ENCODE measurements at regions not wholly inside any gene's neighbourhood (a gene's known extent, or its start where the extent isn't known, plus 50 kb on each side); places are given as distances from the start of the nearest gene placed in this dataset.

- H2BK5ac ChIP-seq (ENCODE audit: low read length) = no peak overlapping the region
- no peak overlapping the region for H2BK120ac ChIP-seq (ENCODE audit: low read depth, low read length)
- H3K4me2 ChIP-seq (ENCODE audit: insufficient read depth, low read length, poor library complexity, severe bottlenecking) = no peak overlapping the region
- WGBS, 2 donors (ENCODE audit: extremely low coverage in 2 of 2, insufficient read length in 2 of 2, insufficient replicate concordance in 1 of 2) = no CpG with 5 or more reads among the region's 2 CpGs
- H2BK15ac ChIP-seq (ENCODE audit: low read length) = no peak overlapping the region
- no peak overlapping the region for H3K27ac ChIP-seq (replicated peaks; ENCODE audit: low read length)
- no peaks in the 10 kb centered on the region for H3K79me1 ChIP-seq (ENCODE audit: low read depth, low read length)
- no peak overlapping the region for H2BK12ac ChIP-seq (ENCODE audit: low read length)
- H3K4me3 ChIP-seq (ENCODE audit: low read length in 2 of 2) = no peak overlapping the region
- no peak overlapping the region for H2AK5ac ChIP-seq (ENCODE audit: low read depth, low read length)
- no peak overlapping the region for H4K91ac ChIP-seq (ENCODE audit: low read depth, low read length, poor library complexity)
- no peak overlapping the region for H3K14ac ChIP-seq (ENCODE audit: low read length)
- H3K9me3 ChIP-seq (replicated peaks in 1 of 2; ENCODE audit: control insufficient read depth in 2 of 2, insufficient read depth in 1 of 2, low read depth in 1 of 2, low read length in 2 of 2) = peaks cover 0 to 1% of the 10 kb centered on the region in 2 donors
- H4K8ac ChIP-seq (ENCODE audit: low read depth, low read length) = no peak overlapping the region
- no peaks in the 10 kb centered on the region for H3K4me1 ChIP-seq (ENCODE audit: control insufficient read depth in 2 of 2, insufficient read depth in 1 of 2, low read depth in 1 of 2, low read length in 2 of 2)
- no peak overlapping the region for H3K23ac ChIP-seq (ENCODE audit: low read depth, low read length, poor library complexity)
- no peak overlapping the region for H3K18ac ChIP-seq (ENCODE audit: low read length)
- H3K36me3 ChIP-seq (replicated peaks in 1 of 2; ENCODE audit: control insufficient read depth in 2 of 2, insufficient read depth in 2 of 2, low read length in 2 of 2) = no peaks in the 10 kb centered on the region
- H3K9ac ChIP-seq (ENCODE audit: low read depth, low read length, poor library complexity) = no peak overlapping the region
- H3K4ac ChIP-seq (ENCODE audit: low read length) = no peak overlapping the region
- DNase-seq (ENCODE audit: low spot score) = no peak
- H2AFZ ChIP-seq (ENCODE audit: low read length) = no peak overlapping the region
- H3K27me3 ChIP-seq (ENCODE audit: control insufficient read depth in 3 of 3, insufficient read depth in 3 of 3, low read depth in 1 of 3, low read length in 3 of 3) = no peaks in the 10 kb centered on the region
Measured at GRCh38 chr10:90171014-90171722, 469.8 kb downstream of the KIF20B start.

- no peak overlapping the region for H2BK120ac ChIP-seq (ENCODE audit: low read depth, low read length)
- H2BK5ac ChIP-seq (ENCODE audit: low read length) = no peak overlapping the region
- no peak overlapping the region for H2AK5ac ChIP-seq (ENCODE audit: low read depth, low read length)
- no peak overlapping the region for H3K9ac ChIP-seq (ENCODE audit: low read depth, low read length, poor library complexity)
- no peak overlapping the region for H3K18ac ChIP-seq (ENCODE audit: low read length)
- no peak overlapping the region for H2AFZ ChIP-seq (ENCODE audit: low read length)
- no peak overlapping the region for H3K4me3 ChIP-seq (ENCODE audit: low read length in 2 of 2)
- H2BK12ac ChIP-seq (ENCODE audit: low read length) = no peak overlapping the region
- H3K14ac ChIP-seq (ENCODE audit: low read length) = no peak overlapping the region
- H2BK15ac ChIP-seq (ENCODE audit: low read length) = no peak overlapping the region
- H3K4ac ChIP-seq (ENCODE audit: low read length) = no peak overlapping the region
- peaks cover 0 to 1% of the 10 kb centered on the region in 2 donors for H3K9me3 ChIP-seq (replicated peaks in 1 of 2; ENCODE audit: control insufficient read depth in 2 of 2, insufficient read depth in 1 of 2, low read depth in 1 of 2, low read length in 2 of 2)
- no peaks in the 10 kb centered on the region for H3K36me3 ChIP-seq (replicated peaks in 1 of 2; ENCODE audit: control insufficient read depth in 2 of 2, insufficient read depth in 2 of 2, low read length in 2 of 2)
- no peak overlapping the region for H3K27ac ChIP-seq (replicated peaks; ENCODE audit: low read length)
- H3K27me3 ChIP-seq (ENCODE audit: control insufficient read depth in 3 of 3, insufficient read depth in 3 of 3, low read depth in 1 of 3, low read length in 3 of 3) = no peaks in the 10 kb centered on the region
- no peaks in the 10 kb centered on the region for H3K4me1 ChIP-seq (ENCODE audit: control insufficient read depth in 2 of 2, insufficient read depth in 1 of 2, low read depth in 1 of 2, low read length in 2 of 2)
- no peak for DNase-seq (ENCODE audit: low spot score)
- no peak overlapping the region for H3K23ac ChIP-seq (ENCODE audit: low read depth, low read length, poor library complexity)
- WGBS, 2 donors (ENCODE audit: extremely low coverage in 2 of 2, insufficient read length in 2 of 2, insufficient replicate concordance in 1 of 2) = no CpG with 5 or more reads among the region's 3 CpGs
- no peak overlapping the region for H4K8ac ChIP-seq (ENCODE audit: low read depth, low read length)
- H3K79me1 ChIP-seq (ENCODE audit: low read depth, low read length) = no peaks in the 10 kb centered on the region
- H3K4me2 ChIP-seq (ENCODE audit: insufficient read depth, low read length, poor library complexity, severe bottlenecking) = no peak overlapping the region
- H4K91ac ChIP-seq (ENCODE audit: low read depth, low read length, poor library complexity) = no peak overlapping the region
Measured at GRCh38 chr10:90174531-90174930, 473.1 kb downstream of the KIF20B start.

- Histone ChIP-seq H3K4me3 (ENCODE audit: low read length in 2 of 2) (no peak overlapping the region), H2BK120ac (ENCODE audit: low read depth, low read length) (no peak overlapping the region), H3K27me3 (ENCODE audit: control insufficient read depth in 3 of 3, insufficient read depth in 3 of 3, low read depth in 1 of 3, low read length in 3 of 3) (no peaks in the 10 kb centered on the region), H2BK12ac (ENCODE audit: low read length) (no peak overlapping the region), H3K79me1 (ENCODE audit: low read depth, low read length) (no peaks in the 10 kb centered on the region), H3K4me2 (ENCODE audit: insufficient read depth, low read length, poor library complexity, severe bottlenecking) (no peak overlapping the region), H3K36me3 (replicated peaks in 1 of 2; ENCODE audit: control insufficient read depth in 2 of 2, insufficient read depth in 2 of 2, low read length in 2 of 2) (no peaks in the 10 kb centered on the region), H3K14ac (ENCODE audit: low read length) (no peak overlapping the region), H3K18ac (ENCODE audit: low read length) (no peak overlapping the region), H2AK5ac (ENCODE audit: low read depth, low read length) (no peak overlapping the region), H2BK5ac (ENCODE audit: low read length) (no peak overlapping the region), H3K9me3 (replicated peaks in 1 of 2; ENCODE audit: control insufficient read depth in 2 of 2, insufficient read depth in 1 of 2, low read depth in 1 of 2, low read length in 2 of 2) (peaks cover 0 to 1% of the 10 kb centered on the region in 2 donors), H2AFZ (ENCODE audit: low read length) (no peak overlapping the region), H4K91ac (ENCODE audit: low read depth, low read length, poor library complexity) (no peak overlapping the region), H3K4me1 (ENCODE audit: control insufficient read depth in 2 of 2, insufficient read depth in 1 of 2, low read depth in 1 of 2, low read length in 2 of 2) (no peaks in the 10 kb centered on the region), H4K8ac (ENCODE audit: low read depth, low read length) (no peak overlapping the region), H3K9ac (ENCODE audit: low read depth, low read length, poor library complexity) (no peak overlapping the region), H2BK15ac (ENCODE audit: low read length) (no peak overlapping the region), H3K23ac (ENCODE audit: low read depth, low read length, poor library complexity) (no peak overlapping the region), H3K4ac (ENCODE audit: low read length) (no peak overlapping the region), H3K27ac (replicated peaks; ENCODE audit: low read length) (no peak overlapping the region)
- WGBS, 2 donors (ENCODE audit: extremely low coverage in 2 of 2, insufficient read length in 2 of 2, insufficient replicate concordance in 1 of 2) = no CpG with 5 or more reads among the region's 7 CpGs
- no peak for DNase-seq (ENCODE audit: low spot score)
Measured at GRCh38 chr10:90175161-90175681, 473.8 kb downstream of the KIF20B start.

- H3K79me1 ChIP-seq (ENCODE audit: low read depth, low read length) = no peaks in the 10 kb centered on the region
- no peak overlapping the region for H3K4me3 ChIP-seq (ENCODE audit: low read length in 2 of 2)
- no peak for DNase-seq (ENCODE audit: low spot score)
- H2AK5ac ChIP-seq (ENCODE audit: low read depth, low read length) = no peak overlapping the region
- WGBS, 2 donors (ENCODE audit: extremely low coverage in 2 of 2, insufficient read length in 2 of 2, insufficient replicate concordance in 1 of 2) = no CpG with 5 or more reads among the region's 5 CpGs
- no peaks in the 10 kb centered on the region for H3K4me1 ChIP-seq (ENCODE audit: control insufficient read depth in 2 of 2, insufficient read depth in 1 of 2, low read depth in 1 of 2, low read length in 2 of 2)
- H3K18ac ChIP-seq (ENCODE audit: low read length) = no peak overlapping the region
- H4K91ac ChIP-seq (ENCODE audit: low read depth, low read length, poor library complexity) = no peak overlapping the region
- H3K23ac ChIP-seq (ENCODE audit: low read depth, low read length, poor library complexity) = no peak overlapping the region
- no peak overlapping the region for H4K8ac ChIP-seq (ENCODE audit: low read depth, low read length)
- H3K4ac ChIP-seq (ENCODE audit: low read length) = no peak overlapping the region
- H3K14ac ChIP-seq (ENCODE audit: low read length) = no peak overlapping the region
- H3K9me3 ChIP-seq (replicated peaks in 1 of 2; ENCODE audit: control insufficient read depth in 2 of 2, insufficient read depth in 1 of 2, low read depth in 1 of 2, low read length in 2 of 2) = no peaks in the 10 kb centered on the region
- no peaks in the 10 kb centered on the region for H3K36me3 ChIP-seq (replicated peaks in 1 of 2; ENCODE audit: control insufficient read depth in 2 of 2, insufficient read depth in 2 of 2, low read length in 2 of 2)
- no peak overlapping the region for H2BK120ac ChIP-seq (ENCODE audit: low read depth, low read length)
- H3K27me3 ChIP-seq (ENCODE audit: control insufficient read depth in 3 of 3, insufficient read depth in 3 of 3, low read depth in 1 of 3, low read length in 3 of 3) = no peaks in the 10 kb centered on the region
- H3K4me2 ChIP-seq (ENCODE audit: insufficient read depth, low read length, poor library complexity, severe bottlenecking) = no peak overlapping the region
- no peak overlapping the region for H2BK5ac ChIP-seq (ENCODE audit: low read length)
- H3K27ac ChIP-seq (replicated peaks; ENCODE audit: low read length) = no peak overlapping the region
- H2BK12ac ChIP-seq (ENCODE audit: low read length) = no peak overlapping the region
- H2BK15ac ChIP-seq (ENCODE audit: low read length) = no peak overlapping the region
- H3K9ac ChIP-seq (ENCODE audit: low read depth, low read length, poor library complexity) = no peak overlapping the region
- H2AFZ ChIP-seq (ENCODE audit: low read length) = no peak overlapping the region
Measured at GRCh38 chr10:90179696-90180407, 478.5 kb downstream of the KIF20B start.

All from neuronal stem cell (in vitro differentiated cells).